MG63 (cell line): ENCODE measurements at regions not wholly inside any gene's neighbourhood (a gene's known extent, or its start where the extent isn't known, plus 50 kb on each side); places are given as distances from the start of the nearest gene placed in this dataset.

ENCODE experiments used
- DNase-seq: peaks from one replicate; pipeline ENCODE4 v3.0.0-alpha.2; 2020
- H3K27me3 ChIP-seq: fragments of 250-450 bp; sonication (Bioruptor Pico); 2 replicates; pipeline ENCODE4 v1.5.1; 2020; ENCODE audit warnings: mild to moderate bottlenecking, moderate library complexity
- H3K36me3 ChIP-seq: fragments of 250-450 bp; sonication (Bioruptor Pico); 2 replicates; pipeline ENCODE4 v1.5.1; 2020; ENCODE audit warnings: mild to moderate bottlenecking, moderate library complexity
- H3K4me3 ChIP-seq: fragments of 250-450 bp; sonication (Bioruptor Pico); 2 replicates; pipeline ENCODE4 v1.5.1; 2020; ENCODE audit warnings: mild to moderate bottlenecking, moderate library complexity
- H3K9me3 ChIP-seq: fragments of 250-450 bp; sonication (Bioruptor Pico); 2 replicates; pipeline ENCODE4 v1.5.1; 2020; ENCODE audit warnings: mild to moderate bottlenecking, moderate library complexity

GRCh38 chr12:53803194-53803593 lies 51.4 kb upstream of the CISTR start:
- H3K9me3 ChIP-seq, result no peaks in the 10 kb centered on the region
- H3K36me3 ChIP-seq, result no peaks in the 10 kb centered on the region
- H3K27me3 ChIP-seq, result no peaks in the 10 kb centered on the region
- no peak for DNase-seq
- H3K4me3 ChIP-seq, result no peak overlapping the region

- Histone ChIP-seq H3K4me3 (no peak overlapping the region), H3K27me3 (no peaks in the 10 kb centered on the region), H3K9me3 (no peaks in the 10 kb centered on the region), H3K36me3 (no peaks in the 10 kb centered on the region)
- no peak for DNase-seq
Measured at GRCh38 chr12:53803703-53804102, 51.9 kb upstream of the CISTR start.

- no peak for DNase-seq
- Histone ChIP-seq H3K9me3 (no peaks in the 10 kb centered on the region), H3K27me3 (no peaks in the 10 kb centered on the region)
Measured at GRCh38 chr12:53804429-53804828, 52.6 kb upstream of the CISTR start.

GRCh38 chr12:53805067-53805466 lies 53.3 kb upstream of the CISTR start:
- H3K27me3 ChIP-seq, result no peaks in the 10 kb centered on the region
- no peaks in the 10 kb centered on the region for H3K9me3 ChIP-seq
- no peak overlapping the region for H3K4me3 ChIP-seq
- no peak for DNase-seq
- no peaks in the 10 kb centered on the region for H3K36me3 ChIP-seq

More at GRCh38 chr12:53804429-53804828, 52.6 kb upstream of the CISTR start:
- Histone ChIP-seq H3K4me3 (no peak overlapping the region), H3K36me3 (no peaks in the 10 kb centered on the region)

- Histone ChIP-seq H3K9me3 (no peaks in the 10 kb centered on the region), H3K27me3 (no peaks in the 10 kb centered on the region), H3K36me3 (no peaks in the 10 kb centered on the region), H3K4me3 (no peak overlapping the region)
- no peak for DNase-seq
Measured at GRCh38 chr12:53805791-53806190, 54.0 kb upstream of the CISTR start.

GRCh38 chr12:53806721-53807120 lies 54.9 kb upstream of the CISTR start:
- Histone ChIP-seq H3K27me3 (no peaks in the 10 kb centered on the region), H3K9me3 (no peaks in the 10 kb centered on the region), H3K36me3 (no peaks in the 10 kb centered on the region), H3K4me3 (no peak overlapping the region)
- peak; percentile 61 for DNase-seq

- H3K36me3 ChIP-seq, result no peaks in the 10 kb centered on the region
- no peaks in the 10 kb centered on the region for H3K9me3 ChIP-seq
- H3K4me3 ChIP-seq, result no peak overlapping the region
- DNase-seq, result no peak
- no peaks in the 10 kb centered on the region for H3K27me3 ChIP-seq
Measured at GRCh38 chr12:53807322-53807860, 55.6 kb upstream of the CISTR start.

GRCh38 chr12:53808023-53808705 lies 56.4 kb upstream of the CISTR start:
- DNase-seq, result no peak
- Histone ChIP-seq H3K4me3 (no peak overlapping the region), H3K27me3 (no peaks in the 10 kb centered on the region), H3K9me3 (no peaks in the 10 kb centered on the region), H3K36me3 (no peaks in the 10 kb centered on the region)

GRCh38 chr12:53809005-53809404 lies 57.2 kb upstream of the CISTR start:
- no peaks in the 10 kb centered on the region for H3K27me3 ChIP-seq
- no peaks in the 10 kb centered on the region for H3K9me3 ChIP-seq
- no peak overlapping the region for H3K4me3 ChIP-seq
- DNase-seq, result no peak
- no peaks in the 10 kb centered on the region for H3K36me3 ChIP-seq

- H3K36me3 ChIP-seq, result no peaks in the 10 kb centered on the region
- H3K9me3 ChIP-seq, result no peaks in the 10 kb centered on the region
- DNase-seq, result no peak
- H3K4me3 ChIP-seq, result no peak overlapping the region
- H3K27me3 ChIP-seq, result no peaks in the 10 kb centered on the region
Measured at GRCh38 chr12:53810950-53811349, 59.2 kb upstream of the CISTR start.

GRCh38 chr12:53811606-53812005 lies 59.8 kb upstream of the CISTR start:
- peak; percentile 26 for DNase-seq
- H3K27me3 ChIP-seq, result no peaks in the 10 kb centered on the region
- no peaks in the 10 kb centered on the region for H3K36me3 ChIP-seq
- no peaks in the 10 kb centered on the region for H3K9me3 ChIP-seq
- H3K4me3 ChIP-seq, result no peak overlapping the region

GRCh38 chr12:53816360-53817020 lies 64.7 kb upstream of the CISTR start:
- DNase-seq, result no peak
- Histone ChIP-seq H3K9me3 (no peaks in the 10 kb centered on the region), H3K27me3 (no peaks in the 10 kb centered on the region), H3K4me3 (no peak overlapping the region), H3K36me3 (no peaks in the 10 kb centered on the region)

GRCh38 chr12:53817021-53817389 lies 65.2 kb upstream of the CISTR start:
- DNase-seq, result no peak
- H3K27me3 ChIP-seq, result no peaks in the 10 kb centered on the region

GRCh38 chr12:53820514-53821306 lies 68.9 kb upstream of the CISTR start:
- Histone ChIP-seq H3K36me3 (no peaks in the 10 kb centered on the region), H3K4me3 (no peak overlapping the region), H3K27me3 (no peaks in the 10 kb centered on the region), H3K9me3 (no peaks in the 10 kb centered on the region)
- DNase-seq, result peak; percentile 72

More at GRCh38 chr12:53817021-53817389, 65.2 kb upstream of the CISTR start:
- Histone ChIP-seq H3K36me3 (no peaks in the 10 kb centered on the region), H3K4me3 (no peak overlapping the region), H3K9me3 (no peaks in the 10 kb centered on the region)

- no peak for DNase-seq
- Histone ChIP-seq H3K9me3 (no peaks in the 10 kb centered on the region), H3K36me3 (no peaks in the 10 kb centered on the region), H3K27me3 (no peaks in the 10 kb centered on the region), H3K4me3 (no peak overlapping the region)
Measured at GRCh38 chr12:53824001-53824712, 72.4 kb upstream of the CISTR start.

- Histone ChIP-seq H3K4me3 (no peak overlapping the region), H3K9me3 (no peaks in the 10 kb centered on the region), H3K36me3 (no peaks in the 10 kb centered on the region), H3K27me3 (no peaks in the 10 kb centered on the region)
- peak; percentile 85 for DNase-seq
Measured at GRCh38 chr12:53825246-53826081, 73.7 kb upstream of the CISTR start.
